ENCODE measurements at regions not wholly inside any gene's neighbourhood (a gene's known extent, or its start where the extent isn't known, plus 50 kb on each side); places are given as distances from the start of the nearest gene placed in this dataset.
A peak's percentile ranks its signal among the peaks of the same experiment; 100 is the strongest.

DNA sequence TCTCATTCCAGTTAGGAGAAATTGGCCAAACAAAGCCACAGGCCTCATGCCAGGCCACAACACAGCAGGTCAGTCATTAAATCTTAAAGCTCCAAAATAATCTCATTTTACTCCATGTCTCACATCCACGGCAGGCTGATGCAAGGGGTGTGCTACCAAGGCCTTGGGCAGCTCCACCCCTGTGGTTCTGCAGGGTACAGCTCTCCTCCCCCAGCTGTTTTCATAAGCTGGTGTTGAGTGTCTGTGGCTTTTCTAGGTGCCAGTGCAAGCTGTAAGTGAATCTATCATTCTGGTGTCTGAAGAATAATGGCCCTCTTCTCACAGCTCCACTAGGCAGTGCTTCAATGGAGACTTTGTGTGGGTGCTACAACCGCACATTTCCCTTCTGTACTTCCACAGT, 949.2 kb downstream of the TECRL start:
- no peak for FAIRE-seq

DNA sequence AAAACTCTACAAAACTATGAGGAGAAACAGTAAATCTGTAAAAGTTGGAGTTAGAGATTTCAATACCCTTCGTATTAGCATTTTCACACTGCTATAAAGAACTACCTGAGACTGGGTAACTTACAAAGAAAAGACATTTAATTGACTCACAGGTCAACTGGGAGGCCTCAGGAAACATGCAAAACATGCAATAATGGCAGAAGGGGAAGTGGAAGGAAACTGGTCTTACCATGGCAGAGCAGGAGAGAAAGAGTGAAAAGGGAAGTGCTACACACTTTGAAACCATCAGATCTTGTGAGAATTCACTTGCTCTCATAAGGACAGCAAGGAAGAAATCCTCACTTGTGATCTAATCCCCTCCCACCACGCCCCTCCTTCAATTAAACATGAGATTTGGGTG, 949.9 kb downstream of the TECRL start:
- no peak for FAIRE-seq

DNA sequence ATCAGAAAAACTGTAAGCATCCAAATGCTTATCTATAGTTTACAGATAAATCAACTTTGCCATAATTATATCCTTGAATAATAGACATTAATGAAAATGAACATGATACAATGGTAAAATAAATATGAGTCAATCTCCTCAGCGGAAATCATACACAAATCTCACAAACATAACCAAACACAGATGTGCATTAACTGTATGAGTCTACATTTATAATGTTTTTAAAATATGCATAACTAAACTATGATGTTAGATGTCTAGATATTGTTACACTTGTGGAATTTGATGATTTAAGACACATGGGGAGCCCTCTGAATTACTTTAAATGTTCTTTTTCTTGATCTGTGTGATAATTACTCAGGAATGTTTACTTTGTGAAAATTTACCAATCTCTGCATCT, 951.2 kb downstream of the TECRL start:
- FAIRE-seq = no peak

DNA sequence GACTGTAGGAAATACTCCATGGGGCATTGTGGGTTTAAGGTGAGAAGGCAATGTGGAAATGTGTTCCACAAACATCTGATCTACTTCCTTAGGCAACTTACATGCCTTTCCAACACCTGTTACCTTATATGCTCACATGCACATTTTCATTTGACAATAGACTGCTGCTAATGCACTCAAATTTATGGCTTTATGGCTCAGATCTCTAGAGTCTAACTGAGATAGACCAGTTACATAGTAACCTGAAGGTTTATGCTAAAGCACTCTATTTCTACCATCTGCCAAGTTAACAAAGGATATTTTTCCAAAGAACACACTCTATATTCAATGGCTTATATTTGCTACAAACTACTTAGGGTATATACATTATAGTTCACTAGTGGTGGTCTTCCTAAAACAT, 969.0 kb downstream of the TECRL start:
- no peak for FAIRE-seq

DNA sequence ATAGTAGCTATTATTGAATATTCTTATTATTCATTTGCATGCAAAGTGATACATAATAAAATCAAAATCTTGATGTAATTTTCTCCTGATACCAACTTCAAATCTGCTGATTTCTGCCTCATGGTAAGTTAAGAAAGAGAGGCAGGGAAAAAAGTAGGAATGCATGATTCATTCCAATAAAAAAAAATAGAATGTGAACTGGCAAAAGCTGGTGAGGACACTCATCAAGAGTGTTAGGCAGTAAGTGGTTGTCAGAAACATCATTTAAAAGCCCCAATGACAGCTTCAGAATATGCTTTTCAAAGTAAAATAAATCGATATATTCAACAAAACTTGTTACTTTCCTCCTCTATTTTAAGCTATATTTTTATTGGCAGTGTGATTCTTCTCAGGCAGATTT, 979.1 kb downstream of the TECRL start:
- FAIRE-seq = no peak

DNA sequence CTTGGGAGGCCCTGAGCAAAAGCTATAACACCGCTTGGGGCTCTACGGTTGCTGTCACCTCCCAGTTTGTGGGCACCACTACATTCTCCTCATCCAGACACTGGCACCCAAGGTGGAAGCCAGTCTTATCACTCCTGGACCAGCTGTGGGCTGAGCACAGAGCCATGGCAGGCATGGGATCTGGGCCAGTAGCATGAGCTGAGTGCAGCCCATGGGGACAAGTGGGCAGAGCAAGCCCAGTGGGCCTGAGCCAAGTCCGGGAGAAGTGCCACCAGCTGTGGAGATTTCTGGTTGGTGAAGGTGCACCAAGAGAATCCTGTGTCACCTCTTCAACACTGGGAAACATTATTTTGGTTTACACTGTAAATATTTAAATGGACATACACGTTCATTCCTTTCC, 1013.0 kb downstream of the TECRL start:
- no peak for FAIRE-seq

DNA sequence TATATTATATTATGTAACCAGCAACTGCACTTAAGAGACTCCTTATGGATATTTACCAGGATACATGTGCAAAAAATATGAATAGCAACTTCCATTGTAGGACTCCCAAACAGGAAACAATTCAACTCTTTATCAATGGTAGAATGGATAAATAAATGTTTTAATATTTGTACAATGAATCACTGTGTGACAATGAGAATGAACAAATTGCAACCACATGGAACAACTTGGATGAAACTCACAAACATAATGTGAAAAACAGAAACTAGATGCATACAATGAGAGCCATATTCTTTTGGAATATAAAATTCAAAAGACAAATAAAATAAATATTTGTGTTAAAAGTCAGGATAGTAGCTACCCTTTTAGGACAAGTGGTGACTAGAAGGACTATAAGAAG, 1015.7 kb downstream of the TECRL start:
- no peak for FAIRE-seq

DNA sequence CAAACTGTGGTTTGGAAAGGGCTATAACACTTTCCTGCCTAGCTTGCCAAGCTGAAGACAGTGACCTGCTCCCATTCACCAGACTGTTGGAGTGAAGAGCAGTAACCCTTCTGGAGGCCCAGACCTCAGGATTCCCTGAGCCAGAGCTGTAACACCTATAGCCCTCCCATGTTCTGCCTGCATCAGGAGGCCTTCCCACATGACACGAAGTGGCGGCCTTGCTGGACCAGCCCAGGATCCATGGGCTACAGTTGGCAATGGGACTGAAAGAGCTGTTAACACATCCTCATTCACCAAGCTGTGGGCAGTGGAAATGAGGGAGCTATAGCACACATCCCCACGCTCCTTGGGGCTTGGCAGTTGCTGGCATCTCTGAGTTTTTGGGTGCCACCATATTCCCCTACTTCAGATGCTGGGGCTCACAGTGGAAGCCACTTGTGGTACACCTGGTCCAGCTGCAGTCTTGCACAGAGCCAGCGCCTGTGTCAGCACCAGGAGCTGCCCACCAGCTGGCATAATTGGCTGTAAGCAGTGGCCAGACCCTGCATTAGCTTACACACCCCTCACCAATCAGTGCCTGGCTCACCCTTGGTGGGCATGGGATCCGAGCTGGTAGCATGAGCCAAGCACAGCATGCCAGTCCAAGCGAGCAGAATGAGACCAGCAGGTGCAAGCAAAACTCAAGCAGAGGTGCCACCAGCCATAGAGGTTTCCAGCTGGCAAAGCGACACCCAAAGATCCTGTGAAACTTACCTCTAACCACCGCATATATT, 1029.3 kb downstream of the TECRL start:
- FAIRE-seq = no peak

DNA sequence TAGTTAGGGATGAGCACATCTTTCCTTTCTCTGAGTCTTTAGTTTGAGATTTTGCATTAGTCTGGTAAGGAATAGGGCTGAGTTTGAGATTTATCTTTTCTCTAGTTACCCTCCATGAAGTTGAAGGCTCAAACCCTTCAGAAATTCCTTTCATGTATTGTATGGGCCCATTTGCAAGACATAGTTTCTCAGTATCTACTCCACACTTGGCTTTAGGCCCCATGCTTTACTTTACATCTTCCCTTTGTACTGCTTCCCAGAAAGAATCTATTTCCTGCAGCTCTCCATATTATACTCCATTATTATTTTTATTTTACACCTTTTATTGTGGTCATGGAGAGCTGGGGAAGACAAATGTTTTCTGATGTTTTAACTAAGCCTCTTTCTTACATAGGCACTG, 1038.2 kb downstream of the TECRL start:
- no peak for FAIRE-seq

DNA sequence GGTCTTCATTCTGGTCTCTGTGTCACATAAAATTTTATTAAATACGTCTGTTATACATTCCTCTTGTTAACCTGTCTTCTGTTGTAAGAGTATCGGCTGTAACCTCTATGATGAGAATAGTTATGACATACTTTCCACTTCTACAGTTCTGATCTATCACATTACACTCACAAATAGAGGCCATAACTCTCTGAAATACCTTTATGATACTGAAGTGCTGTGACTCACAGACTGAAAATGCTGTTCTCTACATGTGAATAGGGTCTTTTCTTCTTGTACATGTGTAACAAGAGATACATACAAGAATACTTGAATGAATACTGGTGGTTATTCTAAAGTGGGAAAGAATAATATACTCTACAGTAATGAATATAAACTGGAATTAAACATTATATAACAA, 1047.6 kb downstream of the TECRL start:
- no peak for FAIRE-seq

DNA sequence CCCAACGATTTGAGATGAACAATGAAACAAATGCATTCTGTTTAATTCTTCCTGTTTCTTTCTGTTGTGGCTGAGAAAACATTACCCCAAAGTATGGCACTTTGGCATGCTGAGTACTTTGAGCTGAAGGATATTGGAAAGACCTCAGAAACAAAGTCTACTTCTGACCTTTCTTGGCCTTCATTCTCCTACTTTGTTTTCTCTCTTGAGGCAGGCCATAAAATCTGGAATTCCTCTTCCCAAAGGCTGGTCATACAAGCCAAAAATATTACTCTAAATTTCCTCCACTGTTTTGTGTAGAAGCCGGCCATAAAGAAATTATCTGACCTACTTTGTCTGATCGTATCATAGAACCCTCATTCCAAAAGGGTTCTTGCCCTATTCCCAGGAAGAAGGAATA, 1048.2 kb downstream of the TECRL start:
- FAIRE-seq = no peak

DNA sequence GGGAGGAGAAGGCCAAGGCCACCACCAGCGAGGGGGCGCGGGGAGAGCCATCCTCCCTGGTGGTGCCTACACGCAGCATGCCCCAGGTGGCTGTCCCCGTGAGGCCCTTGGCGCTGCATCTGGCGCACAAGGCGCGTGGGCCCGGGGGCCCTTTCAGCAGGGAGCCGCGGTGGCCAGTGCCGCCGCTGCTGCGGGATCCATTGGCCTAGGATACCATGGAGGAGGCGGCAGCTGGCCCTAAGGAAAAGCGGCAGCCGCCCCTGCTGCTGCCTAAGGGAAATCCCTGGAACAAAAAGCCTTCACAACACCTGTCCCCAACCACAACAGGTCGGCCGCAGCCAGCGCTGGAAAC, 1059.6 kb downstream of the TECRL start:
- FAIRE-seq = no peak

DNA sequence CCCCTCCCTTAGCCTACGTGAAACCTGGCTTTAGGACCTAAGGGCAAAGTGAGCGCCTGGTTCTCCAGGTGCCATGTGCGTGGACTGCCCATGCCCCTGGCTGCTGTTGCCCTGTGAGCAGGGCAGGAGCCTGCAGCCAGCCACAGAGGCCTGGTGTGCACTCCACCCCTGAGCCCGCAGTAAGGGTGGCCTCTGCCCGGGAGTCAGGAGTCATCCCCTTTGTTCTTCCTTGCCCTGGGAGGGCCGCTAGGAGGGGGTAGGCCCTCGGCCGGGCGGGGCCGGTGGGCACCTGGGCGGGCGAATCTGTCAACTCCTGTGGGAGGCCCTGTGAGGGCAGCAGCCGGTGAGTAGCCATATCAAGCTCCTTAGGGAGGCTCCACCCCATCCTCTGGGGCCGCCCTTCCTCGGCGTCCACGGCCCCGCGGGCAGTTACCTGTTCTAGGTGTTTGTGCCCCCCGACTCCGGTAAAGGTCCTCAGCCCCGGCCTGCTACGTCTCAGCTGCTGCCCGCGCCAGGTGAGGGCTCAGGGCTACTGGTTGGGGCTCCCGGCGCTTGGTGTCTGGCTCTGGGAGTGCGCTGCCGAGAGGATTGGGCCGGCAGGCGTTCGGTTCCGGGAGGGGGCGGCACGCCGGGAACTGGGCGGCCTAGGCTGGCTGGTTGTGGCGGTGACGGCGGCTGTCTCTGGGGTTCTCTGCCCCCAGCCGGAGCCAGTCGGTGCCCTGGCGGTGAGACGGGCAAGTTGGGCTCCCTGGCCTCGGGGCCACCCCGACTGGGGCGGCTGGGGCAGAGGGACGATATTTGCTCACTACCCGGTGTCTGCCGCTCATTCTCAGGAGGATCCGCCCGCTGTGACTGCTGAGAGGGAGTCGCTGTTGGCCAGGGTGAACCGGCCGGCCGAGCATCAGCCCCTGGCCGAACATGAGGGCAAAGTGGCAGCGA, 1060.2 kb downstream of the TECRL start:
- FAIRE-seq = no peak

DNA sequence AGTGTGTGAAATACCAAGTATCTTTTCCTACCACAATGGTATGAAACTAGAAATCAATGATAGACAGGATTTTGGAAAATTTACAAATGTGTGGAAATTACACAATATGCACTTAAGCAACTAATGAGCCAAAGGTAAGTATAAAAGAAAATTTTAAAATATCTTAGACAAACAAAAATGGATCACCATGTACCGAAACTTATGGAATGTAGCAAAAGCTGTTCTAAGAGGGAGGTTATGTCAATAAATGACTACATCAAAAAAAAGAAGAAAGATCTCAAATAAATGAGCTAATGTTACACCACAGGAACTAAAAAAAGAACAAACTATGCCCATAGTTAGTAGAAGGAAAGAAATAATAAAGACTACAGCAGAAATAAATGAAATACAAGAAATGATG, 1084.1 kb downstream of the TECRL start:
- no peak for FAIRE-seq

DNA sequence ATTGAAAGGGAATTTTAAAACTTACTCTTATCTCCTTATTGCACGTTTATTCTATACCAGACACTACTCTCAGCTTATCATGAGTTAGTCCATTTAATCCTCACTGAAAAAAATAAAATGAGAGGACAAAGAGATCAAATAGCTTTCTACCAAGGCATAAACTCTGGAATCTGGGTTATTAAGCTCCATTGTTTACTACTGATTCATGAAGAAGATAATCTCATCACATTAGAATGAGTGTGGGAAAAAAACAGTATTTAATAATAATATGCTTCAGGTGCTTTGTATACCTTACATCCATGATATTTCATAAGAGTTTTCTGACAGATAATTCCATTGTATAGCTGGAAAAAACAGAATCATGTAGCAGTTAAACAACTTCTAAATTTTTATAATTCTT, 1092.6 kb downstream of the TECRL start:
- FAIRE-seq = no peak

DNA sequence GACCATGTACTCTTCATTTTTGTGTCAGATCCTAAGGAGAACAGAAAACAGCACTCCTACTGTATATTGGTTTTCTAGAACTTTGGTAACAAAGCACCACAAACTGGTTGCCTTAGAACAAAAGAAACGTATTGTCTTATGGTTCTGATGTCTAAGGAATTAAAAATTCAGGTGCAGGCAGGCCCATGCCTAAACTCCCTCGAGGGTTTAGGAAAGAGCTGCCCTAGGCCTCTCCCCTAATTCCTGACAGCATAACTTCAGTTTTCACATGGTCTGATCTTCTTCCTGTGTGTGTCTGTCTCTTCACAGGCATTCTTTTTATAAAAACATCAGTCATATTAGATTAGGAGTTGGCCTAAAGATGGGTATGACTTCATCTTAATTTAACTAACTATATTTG, 1093.6 kb downstream of the TECRL start:
- FAIRE-seq = no peak

DNA sequence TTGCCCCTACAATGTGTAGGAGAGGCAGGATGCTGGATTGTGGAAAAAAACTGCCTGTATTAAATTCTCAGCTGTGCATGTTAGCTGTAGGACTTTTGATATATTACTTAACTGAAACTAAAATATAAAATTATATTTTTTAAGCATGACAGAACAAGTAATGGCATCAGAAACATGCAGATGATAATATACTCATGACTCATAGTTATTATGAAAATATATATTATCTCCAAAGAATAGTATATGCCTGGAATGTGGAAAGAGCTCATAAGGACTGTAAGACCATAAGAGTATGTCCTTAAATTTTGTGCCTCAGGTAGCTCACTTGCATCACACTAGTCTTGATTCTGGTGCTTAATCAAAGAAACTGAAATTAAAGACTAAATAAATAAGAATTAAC, 1100.6 kb downstream of the TECRL start:
- no peak for FAIRE-seq

DNA sequence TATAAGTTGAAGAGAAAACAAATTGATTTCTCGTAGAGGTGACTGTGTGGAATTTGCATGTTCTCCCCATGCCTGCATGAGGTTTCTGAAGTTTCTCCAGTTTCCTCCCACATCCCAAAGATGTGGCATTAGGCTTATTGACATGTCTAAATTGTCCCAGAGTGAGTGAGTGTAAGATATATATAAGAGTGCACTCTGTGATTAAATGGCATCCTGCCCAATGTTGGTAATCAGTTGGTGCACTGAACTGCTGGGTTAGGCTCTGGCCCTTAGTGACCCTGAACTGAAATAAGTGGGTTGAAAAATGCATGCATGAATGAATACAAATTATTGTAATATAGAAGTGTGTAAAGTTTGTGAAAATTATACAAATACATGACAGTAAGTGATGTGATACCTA, 1106.5 kb downstream of the TECRL start:
- FAIRE-seq = no peak

DNA sequence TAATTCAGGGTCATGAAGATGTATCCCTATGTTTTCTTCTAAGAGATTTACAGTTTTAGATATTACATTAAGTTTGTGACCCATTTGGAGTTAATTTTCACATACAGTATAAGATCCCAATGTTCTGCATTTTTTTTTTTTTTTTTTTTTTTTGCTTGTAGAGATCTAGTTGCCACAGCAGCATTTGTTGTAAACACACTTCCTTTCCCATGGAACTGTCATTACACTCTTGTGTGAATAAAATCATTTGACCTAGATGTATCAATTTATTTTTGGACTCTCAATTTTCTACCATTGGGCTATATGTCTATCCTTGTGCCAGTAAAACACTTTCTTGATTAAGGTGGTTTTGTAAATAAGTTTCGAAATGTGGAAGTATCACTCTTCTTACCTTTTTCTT, 1107.2 kb downstream of the TECRL start:
- FAIRE-seq = no peak

DNA sequence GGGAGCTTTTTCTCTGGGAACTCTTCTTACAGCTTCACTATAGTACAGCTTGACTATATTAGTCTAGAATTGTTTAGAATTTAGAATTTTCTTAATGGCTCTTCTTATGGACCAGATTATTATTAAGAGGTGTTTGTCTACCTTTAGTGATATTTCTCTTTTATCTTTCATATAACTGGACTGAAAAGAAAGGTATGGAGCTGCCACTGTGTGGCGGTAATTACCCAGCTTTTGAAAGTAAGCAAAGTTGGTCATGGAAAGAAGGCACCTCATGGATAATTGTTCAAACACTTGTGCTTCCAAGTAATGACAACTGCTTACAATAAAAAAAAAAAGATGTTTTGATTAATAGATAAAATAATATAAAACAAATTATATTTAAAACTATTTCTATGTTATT, 1112.5 kb downstream of the TECRL start:
- FAIRE-seq = peak; percentile 65

DNA sequence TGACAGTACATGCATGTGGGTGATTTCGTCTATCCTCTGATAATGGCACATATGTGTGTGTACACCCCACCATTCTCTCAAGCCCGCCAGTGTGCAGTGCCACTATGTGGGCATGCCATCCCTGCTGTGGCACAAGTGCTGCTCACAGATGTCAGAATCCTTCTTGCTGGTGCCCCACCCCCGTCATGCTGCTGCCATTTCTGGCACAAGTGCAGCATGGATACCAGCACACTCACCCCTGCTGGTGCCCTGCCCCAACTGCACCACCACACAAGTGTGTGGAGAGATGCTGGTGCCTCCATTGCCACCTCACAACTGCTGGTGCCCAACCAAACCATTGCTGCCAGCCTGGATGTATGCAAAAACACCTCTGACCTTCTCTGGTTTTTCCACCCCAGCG, 1133.8 kb downstream of the TECRL start:
- no peak for FAIRE-seq

DNA sequence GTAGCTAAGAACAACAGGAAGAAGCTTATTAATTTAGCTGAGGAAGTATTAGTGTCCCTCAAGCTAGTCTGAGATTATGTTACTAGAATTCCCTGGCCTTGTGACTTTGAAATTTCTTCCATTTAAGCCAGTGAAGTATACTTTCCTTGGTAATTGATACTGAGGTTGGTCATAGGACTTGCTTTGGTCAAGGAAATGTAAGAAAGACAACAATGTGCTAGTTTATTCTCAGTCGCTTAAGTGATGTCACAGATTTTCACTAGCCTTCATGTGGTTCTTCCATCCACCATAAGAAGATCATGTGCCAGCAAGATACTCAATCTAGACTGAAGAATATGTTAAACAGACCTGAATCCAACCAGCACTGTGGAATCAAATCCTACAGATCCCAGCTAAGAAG, 1140.1 kb downstream of the TECRL start:
- FAIRE-seq = no peak

DNA sequence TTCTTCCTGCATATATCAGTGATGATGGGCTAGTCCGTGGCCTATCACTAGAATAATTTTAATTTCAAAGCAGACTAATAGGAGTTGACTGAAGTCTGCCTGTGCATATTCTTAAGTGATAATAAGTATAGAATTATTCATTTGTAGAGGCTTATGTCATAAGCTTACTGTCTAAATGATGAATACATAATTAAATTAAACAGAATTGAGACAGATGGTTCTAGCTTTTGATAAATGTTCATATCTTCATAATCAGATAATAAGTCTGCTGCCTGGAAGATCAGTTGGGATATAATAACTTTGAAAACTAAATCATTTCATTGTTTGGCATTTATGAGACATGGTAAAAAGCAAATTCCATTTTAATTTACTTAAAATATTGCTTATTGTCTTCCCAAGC, 1175.6 kb downstream of the TECRL start:
- no peak for FAIRE-seq

DNA sequence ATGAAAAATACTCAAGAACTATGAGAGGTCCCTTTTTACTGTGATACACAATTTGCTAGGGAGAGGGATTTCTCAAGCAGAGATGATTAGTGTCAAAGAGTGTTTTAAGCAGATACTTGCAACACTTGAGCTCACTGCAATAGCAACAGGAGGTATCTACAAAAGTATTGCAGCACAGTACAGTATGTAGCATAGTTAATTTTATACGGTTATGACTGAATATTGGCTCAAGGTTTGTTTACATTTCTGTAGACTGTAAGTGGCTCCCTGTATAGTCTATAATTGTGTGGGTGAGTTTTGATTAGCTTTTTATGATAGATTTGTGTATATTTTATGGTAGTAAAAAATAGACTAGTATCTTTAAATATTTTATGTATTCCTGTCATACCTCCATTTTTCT, 1177.2 kb downstream of the TECRL start:
- FAIRE-seq = no peak

DNA sequence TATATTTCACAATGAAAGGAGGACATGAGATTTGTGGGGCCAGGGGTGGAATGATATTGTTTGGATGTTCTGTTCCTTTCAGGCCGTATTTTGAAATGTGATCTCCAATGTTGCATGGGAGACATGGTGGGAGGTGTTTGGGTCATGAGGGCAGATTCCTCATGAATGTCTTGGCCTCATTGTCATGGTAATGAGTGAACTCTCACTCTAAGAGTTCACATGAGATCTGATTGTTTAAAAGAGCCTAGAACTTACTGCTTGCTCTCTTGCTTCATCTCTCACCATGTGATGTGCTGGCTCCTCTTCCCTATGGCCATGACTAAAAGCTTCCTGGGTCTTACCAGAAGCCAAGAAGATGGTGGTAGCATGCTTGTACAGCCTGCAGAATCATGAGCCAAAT, 1183.0 kb downstream of the TECRL start:
- no peak for FAIRE-seq
